C4-2B (cell line): ENCODE measurements at regions not wholly inside any gene's neighbourhood (a gene's known extent, or its start where the extent isn't known, plus 50 kb on each side); places are given as distances from the start of the nearest gene placed in this dataset.

Experiments used
- H3K27ac ChIP-seq: fragments of 450-650 bp; 2 replicates; pipeline ENCODE4 v1.5.1; 2017
- ZFX ChIP-seq: fragments of 450-650 bp; IDR thresholded peaks from 2 replicates; pipeline ENCODE4 v1.6.1; 2017
- TF ChIP-seq, protein P1 (sequence below): fragments of 450-650 bp; conservative IDR thresholded peaks from 2 replicates; pipeline ENCODE4 v1.5.1; 2017; ENCODE audit warnings: mild to moderate bottlenecking

GRCh38 chr17:73749928-73750605 is 105.8 kb upstream of the SDK2 start:
- H3K27ac ChIP-seq = no peak overlapping the region
- TF ChIP-seq, protein P1, sequence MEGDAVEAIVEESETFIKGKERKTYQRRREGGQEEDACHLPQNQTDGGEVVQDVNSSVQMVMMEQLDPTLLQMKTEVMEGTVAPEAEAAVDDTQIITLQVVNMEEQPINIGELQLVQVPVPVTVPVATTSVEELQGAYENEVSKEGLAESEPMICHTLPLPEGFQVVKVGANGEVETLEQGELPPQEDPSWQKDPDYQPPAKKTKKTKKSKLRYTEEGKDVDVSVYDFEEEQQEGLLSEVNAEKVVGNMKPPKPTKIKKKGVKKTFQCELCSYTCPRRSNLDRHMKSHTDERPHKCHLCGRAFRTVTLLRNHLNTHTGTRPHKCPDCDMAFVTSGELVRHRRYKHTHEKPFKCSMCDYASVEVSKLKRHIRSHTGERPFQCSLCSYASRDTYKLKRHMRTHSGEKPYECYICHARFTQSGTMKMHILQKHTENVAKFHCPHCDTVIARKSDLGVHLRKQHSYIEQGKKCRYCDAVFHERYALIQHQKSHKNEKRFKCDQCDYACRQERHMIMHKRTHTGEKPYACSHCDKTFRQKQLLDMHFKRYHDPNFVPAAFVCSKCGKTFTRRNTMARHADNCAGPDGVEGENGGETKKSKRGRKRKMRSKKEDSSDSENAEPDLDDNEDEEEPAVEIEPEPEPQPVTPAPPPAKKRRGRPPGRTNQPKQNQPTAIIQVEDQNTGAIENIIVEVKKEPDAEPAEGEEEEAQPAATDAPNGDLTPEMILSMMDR = no peak
- TF ChIP-seq ZFX = no peak

GRCh38 chr17:73750975-73751374 is 106.7 kb upstream of the SDK2 start:
- no peak for TF ChIP-seq ZFX
- TF ChIP-seq, protein P1 = no peak
- no peak overlapping the region for H3K27ac ChIP-seq

DNA sequence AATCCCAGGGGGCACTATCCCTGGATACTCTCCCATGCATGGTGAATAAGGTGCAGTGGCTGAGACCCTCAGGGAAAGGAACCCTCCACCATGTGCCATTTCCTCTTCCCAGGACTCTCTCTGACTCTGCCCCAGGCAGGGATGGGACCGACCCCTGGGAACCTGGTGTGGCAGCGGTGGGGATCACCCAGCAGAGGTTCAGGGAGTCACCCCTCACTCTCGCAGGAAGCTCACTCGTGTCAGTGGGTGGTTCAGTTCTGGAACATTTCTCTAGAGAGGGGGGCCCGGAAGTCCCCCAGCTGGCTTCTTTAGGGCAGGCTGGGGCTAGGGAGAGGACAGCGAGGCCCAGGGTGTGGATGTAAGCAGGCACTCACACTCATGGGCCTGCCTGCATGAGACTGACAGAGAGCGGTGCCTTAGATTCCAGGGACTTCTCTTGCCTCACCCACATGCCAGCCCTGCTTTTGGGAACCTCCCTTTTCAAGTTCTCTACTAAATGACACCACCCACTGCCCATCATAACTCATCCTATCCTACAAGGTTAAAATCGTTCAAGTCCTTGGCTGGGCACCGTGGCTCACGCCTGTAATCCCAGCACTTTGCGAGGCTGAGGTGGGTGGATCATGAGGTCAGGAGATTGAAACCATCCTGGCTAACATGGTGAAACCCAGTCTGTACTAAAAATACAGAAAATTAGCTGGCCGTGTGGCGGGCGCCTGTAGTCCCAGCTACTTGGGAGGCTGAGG is 109.7 kb upstream of the SDK2 start:
- no peak overlapping the region for H3K27ac ChIP-seq
- no peak for TF ChIP-seq ZFX
- TF ChIP-seq, protein P1 = no peak

DNA sequence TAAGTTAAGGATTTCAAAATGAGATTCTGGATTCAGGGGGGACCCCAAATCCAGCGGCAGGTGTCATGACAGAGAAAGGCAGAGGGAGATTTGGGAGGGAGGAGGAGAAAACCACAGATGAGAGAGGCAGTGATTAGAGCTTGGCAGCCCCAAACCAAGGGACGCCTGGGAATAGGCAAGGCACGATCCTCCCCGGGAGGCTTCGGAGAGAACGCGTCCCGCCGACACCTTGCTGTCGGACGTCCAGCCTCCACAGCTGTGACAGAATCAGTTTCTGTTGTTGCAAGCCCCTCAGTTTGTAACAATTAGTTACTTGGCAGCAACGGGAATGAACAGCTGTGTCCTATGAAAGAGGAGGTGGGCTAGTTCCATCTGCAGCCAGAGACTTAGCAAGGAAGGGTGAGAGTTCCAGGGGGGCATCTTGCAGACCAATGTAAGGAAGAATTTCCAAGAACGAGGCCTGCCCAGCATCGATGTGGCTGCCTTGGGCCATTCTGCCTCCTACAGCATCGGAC is 110.7 kb upstream of the SDK2 start:
- no peak for TF ChIP-seq ZFX
- TF ChIP-seq, protein P1 = no peak
- H3K27ac ChIP-seq = no peak overlapping the region

GRCh38 chr17:73757420-73757819 is 113.2 kb upstream of the SDK2 start:
- no peak overlapping the region for H3K27ac ChIP-seq
- TF ChIP-seq, protein P1 = no peak
- no peak for TF ChIP-seq ZFX

- no peak overlapping the region for H3K27ac ChIP-seq
- TF ChIP-seq, protein P1 = no peak
- no peak for TF ChIP-seq ZFX
Measured at GRCh38 chr17:73758245-73758644, 114.0 kb upstream of the SDK2 start.

- no peak for TF ChIP-seq ZFX
- TF ChIP-seq, protein P1 = no peak
- H3K27ac ChIP-seq = no peak overlapping the region
Measured at GRCh38 chr17:73759324-73759723, 115.1 kb upstream of the SDK2 start.
